C4-2B (cell line): ENCODE measurements at regions not wholly inside any gene's neighbourhood (a gene's known extent, or its start where the extent isn't known, plus 50 kb on each side); places are given as distances from the start of the nearest gene placed in this dataset.
"Not testable (repeated sequence)": the region's sequence is repeated elsewhere in the genome, so short reads cannot be mapped to it uniquely, and the experiment has no call there.

Source experiments
- H3K27ac ChIP-seq: fragments of 450-650 bp; 2 replicates; pipeline ENCODE4 v1.5.1; 2017
- ZFX ChIP-seq: fragments of 450-650 bp; IDR thresholded peaks from 2 replicates; pipeline ENCODE4 v1.6.1; 2017
- TF ChIP-seq, protein P1 (sequence below): fragments of 450-650 bp; conservative IDR thresholded peaks from 2 replicates; pipeline ENCODE4 v1.5.1; 2017; ENCODE audit warnings: mild to moderate bottlenecking

DNA sequence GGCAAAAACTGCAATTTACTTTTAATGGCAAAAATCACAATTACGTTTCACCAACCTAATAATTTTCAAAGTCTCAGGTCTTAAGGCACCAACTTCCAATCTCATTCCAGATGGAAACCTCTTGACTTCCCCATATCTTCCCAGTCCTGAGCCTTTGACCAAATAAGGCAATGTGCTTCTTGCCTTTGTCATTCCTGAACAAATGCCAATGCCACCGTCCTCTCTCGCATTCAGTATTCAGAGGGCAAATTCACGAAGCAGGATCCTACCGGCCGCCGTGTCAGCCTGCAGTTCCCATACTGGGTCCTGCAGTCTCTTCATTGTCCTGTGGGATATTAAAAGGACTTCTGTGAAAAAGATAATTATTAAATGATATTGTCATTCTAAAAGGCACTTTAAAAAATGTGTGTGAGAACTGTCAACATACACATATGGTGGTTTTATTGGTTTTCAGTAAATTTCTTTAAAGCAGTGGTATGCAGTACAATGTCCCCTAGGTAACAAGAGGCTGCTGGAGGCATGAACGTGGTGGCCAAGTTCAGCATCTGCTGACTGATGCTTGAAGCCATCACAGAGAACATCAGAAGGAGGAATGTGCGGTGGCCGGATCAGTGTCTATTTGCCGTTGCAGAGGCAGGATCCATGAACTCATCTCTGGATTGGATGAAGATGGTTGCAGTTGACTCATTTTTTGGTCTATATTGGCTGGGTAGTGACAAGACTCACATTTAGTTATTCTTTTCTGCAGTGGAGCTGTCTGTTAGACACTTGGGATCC lies 101.4 kb upstream of the IRX4 start:
- no peak overlapping the region for H3K27ac ChIP-seq
- TF ChIP-seq ZFX: no peak
- TF ChIP-seq, protein P1, sequence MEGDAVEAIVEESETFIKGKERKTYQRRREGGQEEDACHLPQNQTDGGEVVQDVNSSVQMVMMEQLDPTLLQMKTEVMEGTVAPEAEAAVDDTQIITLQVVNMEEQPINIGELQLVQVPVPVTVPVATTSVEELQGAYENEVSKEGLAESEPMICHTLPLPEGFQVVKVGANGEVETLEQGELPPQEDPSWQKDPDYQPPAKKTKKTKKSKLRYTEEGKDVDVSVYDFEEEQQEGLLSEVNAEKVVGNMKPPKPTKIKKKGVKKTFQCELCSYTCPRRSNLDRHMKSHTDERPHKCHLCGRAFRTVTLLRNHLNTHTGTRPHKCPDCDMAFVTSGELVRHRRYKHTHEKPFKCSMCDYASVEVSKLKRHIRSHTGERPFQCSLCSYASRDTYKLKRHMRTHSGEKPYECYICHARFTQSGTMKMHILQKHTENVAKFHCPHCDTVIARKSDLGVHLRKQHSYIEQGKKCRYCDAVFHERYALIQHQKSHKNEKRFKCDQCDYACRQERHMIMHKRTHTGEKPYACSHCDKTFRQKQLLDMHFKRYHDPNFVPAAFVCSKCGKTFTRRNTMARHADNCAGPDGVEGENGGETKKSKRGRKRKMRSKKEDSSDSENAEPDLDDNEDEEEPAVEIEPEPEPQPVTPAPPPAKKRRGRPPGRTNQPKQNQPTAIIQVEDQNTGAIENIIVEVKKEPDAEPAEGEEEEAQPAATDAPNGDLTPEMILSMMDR: no peak

DNA sequence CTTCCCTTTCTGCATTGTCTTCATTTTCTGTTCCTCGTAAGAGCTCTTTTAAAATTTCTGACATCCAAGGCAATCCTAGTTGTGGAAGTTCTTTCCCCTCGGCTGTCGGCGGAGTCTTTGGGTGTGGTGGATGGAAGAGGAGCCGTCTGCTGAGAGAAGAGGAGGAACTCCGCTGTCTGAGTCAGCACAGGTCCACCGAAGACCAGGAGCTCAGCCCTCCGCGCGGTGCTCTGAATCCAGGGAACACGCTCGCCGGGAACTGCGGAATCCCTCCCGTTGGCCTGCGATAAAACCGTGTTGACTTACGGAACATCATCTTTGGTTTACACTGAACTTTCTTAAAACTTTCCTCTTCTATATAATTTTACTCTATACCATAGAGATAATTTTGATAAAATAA lies 100.7 kb upstream of the IRX4 start:
- no peak overlapping the region for H3K27ac ChIP-seq
- TF ChIP-seq, protein P1: no peak

DNA sequence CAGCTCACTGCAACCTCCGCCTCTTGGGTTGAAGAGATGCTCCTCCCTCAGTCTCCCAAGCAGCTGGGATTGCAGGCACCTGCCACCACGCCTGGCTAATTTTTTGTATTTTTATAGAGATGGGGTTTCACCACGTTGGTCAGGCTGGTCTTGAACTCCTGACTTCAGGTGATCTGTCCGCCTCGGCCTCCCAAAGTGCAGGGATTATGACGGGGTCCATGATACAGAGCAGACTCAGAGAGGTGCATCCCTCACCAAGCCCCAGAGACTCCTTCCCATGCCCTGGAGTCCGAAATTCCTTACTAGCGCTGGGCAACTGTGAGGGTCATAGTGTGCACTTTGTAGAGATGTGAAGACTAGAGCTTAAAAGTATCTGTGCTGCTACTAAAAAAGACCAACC lies 99.8 kb upstream of the IRX4 start:
- not testable (repeated sequence) for H3K27ac ChIP-seq

DNA sequence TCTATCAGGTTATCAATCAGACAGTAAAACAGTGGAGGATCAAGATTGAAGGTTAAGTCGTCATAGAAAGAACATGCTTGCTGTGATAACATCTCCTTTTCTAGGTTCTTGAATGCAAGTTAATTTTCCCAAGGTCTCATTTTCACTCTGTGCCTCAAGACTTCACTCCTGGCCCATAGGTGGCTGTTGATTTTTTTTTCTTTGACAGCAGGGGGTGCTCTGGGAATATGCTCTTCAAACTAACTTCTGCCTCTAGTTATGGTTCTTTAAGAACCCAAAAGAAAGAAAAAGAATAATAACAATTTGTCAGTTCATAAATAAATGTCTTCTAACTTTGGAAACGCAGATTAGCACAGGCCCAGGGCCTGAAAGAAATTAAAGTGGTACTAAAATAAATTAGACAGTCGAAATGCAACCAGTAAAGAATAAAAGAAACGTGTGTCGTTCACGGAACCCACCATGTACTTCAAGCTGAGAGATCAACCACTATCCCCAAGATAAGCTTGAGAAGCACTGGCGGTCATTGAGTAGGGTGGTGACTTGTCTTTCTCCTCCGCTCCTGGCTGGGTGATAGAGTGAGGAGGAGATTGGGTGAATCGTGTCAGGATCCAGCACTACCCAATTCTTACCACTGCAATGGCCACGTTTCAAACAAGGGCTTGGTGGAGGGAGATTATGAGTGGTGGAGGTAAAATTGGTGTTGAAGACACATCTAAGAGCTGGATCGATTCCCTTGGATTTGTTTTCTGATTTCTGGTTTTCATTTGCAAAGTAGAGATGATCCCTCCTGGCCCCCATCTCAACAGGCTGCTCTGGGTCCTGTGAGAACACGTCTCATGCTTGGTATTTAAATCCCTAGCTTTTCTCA lies 93.4 kb upstream of the IRX4 start:
- H3K27ac ChIP-seq: no peak overlapping the region
- no peak for TF ChIP-seq ZFX
- TF ChIP-seq, protein P1: peak; percentile 71

DNA sequence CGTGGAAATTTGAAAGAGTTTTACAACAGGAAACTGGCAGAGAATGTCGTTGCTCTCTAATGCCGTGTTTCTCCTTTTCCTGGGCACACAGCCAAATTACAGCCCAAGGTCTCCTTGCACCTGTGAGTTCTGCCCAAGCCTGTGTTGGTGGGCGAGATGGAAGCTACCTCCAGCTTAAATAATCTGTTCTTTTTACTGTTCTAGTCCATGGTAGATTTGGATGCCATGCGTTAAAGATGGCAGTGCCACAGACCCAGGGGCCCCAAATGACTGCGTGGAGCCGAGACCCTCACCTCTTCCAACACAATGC lies 92.6 kb upstream of the IRX4 start:
- no peak overlapping the region for H3K27ac ChIP-seq
- no peak for TF ChIP-seq ZFX
- TF ChIP-seq, protein P1: no peak

DNA sequence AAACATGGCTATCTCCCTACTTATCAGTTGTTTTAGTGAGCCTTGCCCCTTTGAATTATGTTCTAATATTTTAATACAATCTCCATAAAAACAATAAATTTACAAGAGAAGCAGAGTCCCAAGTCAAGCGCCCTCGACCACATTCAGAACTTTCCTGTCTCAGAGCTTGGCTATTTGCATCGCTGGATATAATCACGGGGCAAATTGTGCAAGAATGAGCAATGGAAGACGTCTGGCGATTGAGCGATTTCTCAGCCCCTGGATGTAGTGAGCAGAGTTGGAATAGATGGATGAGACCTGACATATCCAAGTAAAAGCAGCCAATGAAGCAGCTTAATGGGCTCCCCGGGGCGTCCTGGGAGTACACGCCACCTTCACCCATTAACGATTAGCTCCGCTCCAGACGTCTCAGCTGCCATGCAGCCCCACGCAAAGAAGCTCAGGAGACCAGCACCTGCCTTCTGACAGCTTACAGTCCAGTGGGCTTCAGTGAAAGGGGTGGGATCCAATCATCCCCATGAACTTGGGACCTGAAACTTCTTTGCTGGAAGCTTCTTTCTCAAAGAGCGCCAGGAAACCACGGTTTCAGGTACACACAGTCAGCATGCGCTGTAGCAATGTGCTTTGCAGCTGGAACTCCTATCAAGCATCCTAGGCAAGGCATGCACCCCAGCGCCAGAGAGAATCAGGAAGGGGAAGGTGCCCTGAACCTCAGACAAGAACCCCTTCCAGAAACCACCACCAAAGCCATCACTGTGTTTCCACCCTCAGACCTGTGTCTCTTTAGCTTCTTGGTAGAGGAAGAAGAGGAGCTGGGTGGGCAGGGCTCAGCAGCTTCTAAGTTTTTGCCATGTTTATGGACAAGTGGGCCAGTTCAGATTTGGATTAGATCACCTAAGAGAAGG lies 92.0 kb upstream of the IRX4 start:
- no peak for TF ChIP-seq ZFX
- TF ChIP-seq, protein P1: no peak
- H3K27ac ChIP-seq: no peak overlapping the region

DNA sequence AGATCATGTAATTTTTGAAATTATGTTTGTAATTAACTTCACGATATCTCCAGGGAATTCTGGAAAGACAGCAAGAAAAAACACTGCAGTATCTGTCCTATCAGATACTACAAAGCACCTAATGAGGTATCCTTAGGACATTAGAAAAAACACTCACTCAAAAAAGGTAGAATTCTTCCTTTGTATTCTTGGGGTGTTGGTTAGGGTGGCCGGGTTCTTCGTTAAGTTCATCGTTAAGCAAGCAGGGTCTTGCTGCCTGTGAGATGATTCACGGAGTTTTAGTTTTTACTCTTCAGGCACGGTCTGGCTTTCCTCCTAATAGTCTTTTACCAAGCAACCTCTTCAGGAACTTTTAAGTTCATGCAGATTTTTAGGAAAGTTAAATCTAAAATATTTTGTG lies 91.4 kb upstream of the IRX4 start:
- TF ChIP-seq, protein P1: no peak
- TF ChIP-seq ZFX: no peak
- H3K27ac ChIP-seq: no peak overlapping the region
